ENCODE measurements at regions not wholly inside any gene's neighbourhood (a gene's known extent, or its start where the extent isn't known, plus 50 kb on each side); places are given as distances from the start of the nearest gene placed in this dataset.

DNA sequence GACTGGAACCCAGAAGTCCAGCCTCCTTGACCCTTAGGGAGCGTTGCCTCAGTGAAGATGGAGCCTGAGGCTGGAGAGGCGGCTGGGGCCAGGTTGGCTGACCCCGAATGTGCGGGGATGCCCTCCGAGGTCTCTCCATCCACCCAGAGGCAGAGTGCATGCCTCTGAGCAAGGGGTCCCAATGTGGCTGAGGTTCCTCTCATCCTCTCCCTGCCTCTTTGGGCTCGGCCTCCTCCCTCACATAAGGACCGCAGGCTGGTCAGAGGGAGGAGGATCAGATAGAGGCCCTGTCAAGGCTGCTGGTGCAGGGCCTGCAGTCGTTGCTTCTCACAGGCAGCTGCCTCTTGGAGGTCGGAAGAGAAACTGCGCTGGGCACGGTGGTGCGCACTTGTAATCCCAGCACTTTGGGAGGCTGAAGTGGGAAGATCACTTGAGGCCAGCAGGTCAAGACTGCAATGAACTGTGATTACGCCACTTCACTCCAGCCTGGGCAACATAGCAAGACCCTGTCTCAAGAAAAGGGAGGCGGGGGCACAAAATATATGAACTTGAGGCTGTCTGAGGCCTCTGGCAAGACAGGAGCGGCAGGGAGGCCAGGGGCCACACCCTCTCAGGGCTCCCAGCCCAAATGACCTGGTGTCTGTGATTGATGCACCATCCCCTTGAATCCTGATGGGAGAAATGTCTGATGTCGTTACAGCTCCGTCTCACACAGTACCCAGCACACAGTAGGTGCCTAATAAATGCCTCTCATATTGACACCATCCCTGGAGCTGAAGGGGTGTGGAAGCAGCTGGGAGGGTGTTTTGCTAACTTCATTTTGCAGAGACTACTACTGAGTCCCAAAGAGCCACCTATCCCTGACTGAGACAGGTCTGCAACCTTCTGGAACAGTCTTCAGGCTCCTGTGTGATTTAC is 220.1 kb upstream of the GSE1 start:
- DNase-seq (ENCODE audit: low read depth): no peak

DNA sequence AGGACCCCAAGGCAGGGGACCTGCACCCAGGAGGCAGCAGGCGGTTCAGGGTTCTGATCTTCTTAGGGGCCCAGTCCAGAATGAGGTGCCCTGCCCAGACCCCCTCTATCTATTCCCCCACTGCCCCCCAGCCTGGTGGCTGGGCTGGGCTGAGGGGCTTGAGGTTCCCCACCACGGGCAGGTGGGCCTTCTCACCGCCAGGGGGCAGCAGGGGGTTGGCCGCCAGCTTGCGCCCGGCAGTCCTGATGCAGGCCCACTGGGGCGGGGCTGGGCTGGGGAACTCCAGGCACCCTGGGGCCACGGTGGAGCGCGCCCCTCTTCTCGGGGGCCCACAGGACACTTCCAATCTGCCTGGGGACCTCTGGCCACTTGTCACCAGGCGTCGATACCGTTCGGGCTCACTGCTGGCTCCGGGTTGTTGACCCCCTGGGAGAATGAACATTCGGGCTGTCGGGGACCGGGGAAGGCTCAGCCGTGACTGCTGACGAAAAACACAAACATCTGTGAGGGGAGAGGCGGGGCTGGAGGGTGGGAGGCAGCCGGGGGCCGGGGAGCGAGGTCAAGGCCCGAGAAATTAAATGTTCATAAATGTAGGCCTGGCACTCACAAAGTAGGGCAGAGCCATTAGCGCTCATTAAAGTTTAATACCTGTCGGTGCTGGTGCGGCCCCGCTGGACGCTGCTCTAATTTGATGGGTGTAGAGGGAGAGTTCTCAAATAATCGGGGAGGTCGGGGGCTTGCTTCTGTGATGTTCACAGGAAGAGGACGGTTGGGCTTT is 219.3 kb upstream of the GSE1 start:
- DNase-seq (ENCODE audit: low read depth): no peak
- H3K4me3 ChIP-seq (ENCODE audit: control insufficient read depth, low read depth, low read length): no peak overlapping the region
- TF ChIP-seq, protein P1, sequence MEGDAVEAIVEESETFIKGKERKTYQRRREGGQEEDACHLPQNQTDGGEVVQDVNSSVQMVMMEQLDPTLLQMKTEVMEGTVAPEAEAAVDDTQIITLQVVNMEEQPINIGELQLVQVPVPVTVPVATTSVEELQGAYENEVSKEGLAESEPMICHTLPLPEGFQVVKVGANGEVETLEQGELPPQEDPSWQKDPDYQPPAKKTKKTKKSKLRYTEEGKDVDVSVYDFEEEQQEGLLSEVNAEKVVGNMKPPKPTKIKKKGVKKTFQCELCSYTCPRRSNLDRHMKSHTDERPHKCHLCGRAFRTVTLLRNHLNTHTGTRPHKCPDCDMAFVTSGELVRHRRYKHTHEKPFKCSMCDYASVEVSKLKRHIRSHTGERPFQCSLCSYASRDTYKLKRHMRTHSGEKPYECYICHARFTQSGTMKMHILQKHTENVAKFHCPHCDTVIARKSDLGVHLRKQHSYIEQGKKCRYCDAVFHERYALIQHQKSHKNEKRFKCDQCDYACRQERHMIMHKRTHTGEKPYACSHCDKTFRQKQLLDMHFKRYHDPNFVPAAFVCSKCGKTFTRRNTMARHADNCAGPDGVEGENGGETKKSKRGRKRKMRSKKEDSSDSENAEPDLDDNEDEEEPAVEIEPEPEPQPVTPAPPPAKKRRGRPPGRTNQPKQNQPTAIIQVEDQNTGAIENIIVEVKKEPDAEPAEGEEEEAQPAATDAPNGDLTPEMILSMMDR (IDR thresholded peaks at IDR 0.05; ENCODE audit: control insufficient read depth, insufficient read depth, low read depth, low read length, missing control alignments): peak; percentile 65

More for the DNA sequence above, 220.1 kb upstream of the GSE1 start:
- TF ChIP-seq, protein P1 (IDR thresholded peaks at IDR 0.05; ENCODE audit: control insufficient read depth, insufficient read depth, low read depth, low read length, missing control alignments): no peak
- H3K4me3 ChIP-seq (ENCODE audit: control insufficient read depth, low read depth, low read length): no peak overlapping the region

DNA sequence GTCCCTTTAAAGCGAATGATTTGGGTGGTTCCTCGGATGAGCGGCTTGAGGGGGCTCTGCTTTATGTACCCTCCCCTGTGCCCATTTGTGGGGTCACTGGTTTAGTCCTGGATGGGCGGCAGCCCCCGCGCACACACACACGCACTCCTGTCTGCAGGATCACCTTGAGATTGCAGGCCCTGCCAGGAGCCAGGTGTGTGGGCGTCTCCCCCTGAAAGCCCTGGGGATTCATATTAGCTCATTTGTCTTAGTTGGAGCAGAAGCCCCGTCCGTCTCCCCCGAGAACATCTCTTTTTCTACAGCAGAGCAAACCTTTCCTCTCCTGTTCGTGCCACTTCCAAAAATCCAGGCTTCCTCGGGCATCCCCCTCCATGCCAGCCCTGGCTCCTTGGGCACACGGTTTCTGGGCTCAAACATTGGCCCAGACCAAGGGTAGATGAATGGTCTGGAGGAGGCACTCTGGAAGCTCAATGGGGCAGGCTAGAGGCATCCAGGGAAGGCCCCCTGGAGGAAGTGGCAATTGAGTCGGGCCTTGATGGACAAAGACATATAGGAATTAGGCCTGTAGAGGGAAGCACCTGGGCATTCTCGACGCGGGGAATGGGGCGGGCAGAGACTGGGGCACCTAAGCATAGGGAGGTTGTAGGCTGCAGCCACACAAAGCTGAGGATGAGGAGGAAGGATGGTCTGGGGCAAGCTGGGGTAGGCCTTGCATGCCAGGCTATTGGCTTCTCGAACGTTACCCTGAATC is 218.5 kb upstream of the GSE1 start:
- no peak overlapping the region for H3K4me3 ChIP-seq (ENCODE audit: control insufficient read depth, low read depth, low read length)
- TF ChIP-seq, protein P1 (IDR thresholded peaks at IDR 0.05; ENCODE audit: control insufficient read depth, insufficient read depth, low read depth, low read length, missing control alignments): no peak
- no peak for DNase-seq (ENCODE audit: low read depth)

DNA sequence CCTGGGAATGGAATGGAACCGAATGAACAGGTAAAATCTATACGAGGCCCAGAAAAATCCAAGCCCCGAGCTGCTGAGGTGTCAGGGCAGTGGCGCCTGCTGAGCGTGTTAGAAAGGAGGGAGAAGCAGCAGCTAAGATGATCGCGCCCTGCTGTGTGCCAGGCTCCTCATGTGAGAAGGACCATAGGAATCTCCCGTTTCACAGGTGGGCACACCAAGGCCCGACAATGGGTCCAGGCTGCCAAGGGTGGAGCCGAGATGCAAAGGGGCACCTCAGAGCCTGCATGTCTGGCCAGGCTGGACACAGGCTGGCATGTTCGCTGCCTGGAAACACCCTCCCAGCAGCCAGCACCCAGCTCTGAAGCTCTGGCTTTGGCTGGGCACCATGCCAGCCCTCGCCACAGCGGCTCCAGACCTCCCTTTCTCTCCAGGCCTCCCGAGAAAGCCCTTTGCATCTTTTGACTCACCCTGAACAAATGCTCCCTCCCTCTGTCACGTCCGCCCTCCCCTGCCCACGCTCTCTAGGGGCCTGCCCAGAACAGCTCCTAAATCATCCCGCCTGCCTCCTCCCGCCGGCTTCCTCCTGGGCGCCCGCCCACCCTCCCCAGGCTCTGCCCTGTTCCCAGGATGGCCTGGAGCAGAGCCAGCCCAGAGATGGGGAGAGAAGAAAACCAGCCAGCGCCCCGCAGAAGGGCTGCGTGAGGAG is 217.8 kb upstream of the GSE1 start:
- TF ChIP-seq, protein P1 (IDR thresholded peaks at IDR 0.05; ENCODE audit: control insufficient read depth, insufficient read depth, low read depth, low read length, missing control alignments): no peak
- H3K4me3 ChIP-seq (ENCODE audit: control insufficient read depth, low read depth, low read length): no peak overlapping the region
- peak; percentile 97 for DNase-seq (ENCODE audit: low read depth)

DNA sequence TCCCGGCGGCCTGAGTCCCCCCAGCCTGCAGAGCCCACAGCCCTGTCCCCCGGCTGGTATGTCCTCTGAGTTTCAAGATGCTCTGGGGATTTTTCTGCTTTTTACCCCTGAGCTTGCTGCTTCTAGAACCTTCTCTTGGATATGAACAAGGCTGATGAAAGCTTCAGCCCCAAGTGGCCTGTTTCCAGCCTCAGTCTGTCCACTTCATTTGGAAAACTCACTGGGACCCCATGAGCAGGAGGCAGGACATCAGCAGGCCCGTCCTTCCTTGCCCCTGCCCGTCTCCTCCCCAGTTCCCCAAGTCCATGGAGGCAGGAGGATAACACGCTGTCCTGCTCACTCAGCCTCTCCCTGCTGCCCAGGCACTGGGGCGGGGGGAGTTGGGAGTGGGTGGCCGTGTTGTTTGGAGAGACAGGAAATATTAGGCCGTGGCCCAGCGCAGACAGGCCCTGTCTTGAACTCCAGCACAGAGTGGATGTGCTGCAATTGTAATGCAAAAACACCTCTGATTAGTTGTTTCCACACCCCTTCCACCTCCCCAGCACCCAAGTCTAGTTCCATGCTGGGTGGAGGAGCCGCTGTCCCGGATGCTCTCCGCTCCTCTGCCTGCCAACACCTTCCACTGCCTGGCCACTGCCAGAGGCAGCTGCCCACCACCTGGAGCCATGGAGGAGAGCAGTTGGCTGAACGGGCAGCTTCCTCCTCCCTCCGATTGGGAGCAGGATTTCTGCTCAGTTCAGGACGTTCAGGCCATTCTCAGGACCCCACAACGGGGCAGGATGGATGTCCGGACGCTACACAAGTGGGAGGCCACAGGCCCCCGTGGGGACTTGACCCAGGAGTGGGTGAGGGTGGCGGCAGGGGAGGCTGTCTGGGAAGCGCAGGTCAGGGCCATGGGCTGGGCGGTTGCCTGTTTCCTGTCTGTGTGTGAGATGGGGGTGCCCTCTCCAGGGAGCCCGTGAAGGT is 216.9 kb upstream of the GSE1 start:
- H3K4me3 ChIP-seq (ENCODE audit: control insufficient read depth, low read depth, low read length): no peak overlapping the region
- no peak for DNase-seq (ENCODE audit: low read depth)
- TF ChIP-seq, protein P1 (IDR thresholded peaks at IDR 0.05; ENCODE audit: control insufficient read depth, insufficient read depth, low read depth, low read length, missing control alignments): no peak
